ENCODE measurements at regions not wholly inside any gene's neighbourhood (a gene's known extent, or its start where the extent isn't known, plus 50 kb on each side); places are given as distances from the start of the nearest gene placed in this dataset.

DNA sequence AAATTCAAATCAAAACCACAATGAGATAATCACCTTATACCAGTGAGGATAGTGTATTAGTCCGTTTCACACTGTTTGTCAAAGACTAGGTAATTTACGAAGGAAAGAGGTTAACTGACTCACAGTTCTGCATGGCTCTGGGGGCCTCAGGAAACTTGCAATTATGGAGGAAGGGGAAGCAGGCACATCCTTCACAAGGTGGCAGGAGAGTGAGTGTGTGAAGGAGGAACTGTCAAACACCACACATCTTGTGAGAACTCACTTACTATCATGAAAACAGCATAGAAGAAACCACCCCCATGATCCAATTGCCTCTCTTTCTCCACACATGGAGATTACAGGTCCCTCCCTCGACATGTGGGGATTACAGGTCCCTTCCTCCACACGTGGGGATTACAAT is 54.7 kb upstream of the TRPC5 start:
- Histone ChIP-seq H4K20me1 (replicated peaks in 1 of 2; ENCODE audit: control insufficient read depth in 1 of 2, insufficient read depth in 2 of 2, low read length in 2 of 2) (no peaks in the 10 kb centered on the region), H3K4me3 (ENCODE audit: extremely low read depth in 1 of 4, insufficient read depth in 2 of 4, low read depth in 3 of 4, low read length in 4 of 4) (no peak overlapping the region), H3K27me3 (replicated peaks in 1 of 4; ENCODE audit: control insufficient read depth in 3 of 4, extremely low read depth in 1 of 4, insufficient read depth in 3 of 4, low read length in 3 of 4) (no peaks in the 10 kb centered on the region), H2BK15ac (ENCODE audit: low read length) (no peak overlapping the region), H3K4ac (replicated peaks; ENCODE audit: insufficient read length, low read depth, low read length) (no peak overlapping the region), H3K23me2 (ENCODE audit: low read depth, low read length) (no peaks in the 10 kb centered on the region), H4K5ac (ENCODE audit: insufficient read length, low read depth, low read length) (no peak overlapping the region), H4K91ac (replicated peaks; ENCODE audit: insufficient read length, low read length) (no peak overlapping the region), H3K4me2 (ENCODE audit: insufficient read depth in 1 of 2, low read depth in 2 of 2, low read length in 2 of 2) (no peak overlapping the region), H3K79me1 (ENCODE audit: low read depth, low read length) (no peaks in the 10 kb centered on the region), H3K36me3 (ENCODE audit: control insufficient read depth in 2 of 4, insufficient read depth in 4 of 4, low read length in 3 of 4) (no peaks in the 10 kb centered on the region), H3K4me1 (replicated peaks in 1 of 4; ENCODE audit: control insufficient read depth in 3 of 4, insufficient read depth in 4 of 4, low read length in 3 of 4) (no peaks in the 10 kb centered on the region), H2AFZ (ENCODE audit: low read length) (no peak overlapping the region), H3K9ac (replicated peaks in 1 of 4; ENCODE audit: extremely low read depth in 1 of 4, low read depth in 3 of 4, low read length in 3 of 4) (no peak overlapping the region), H4K8ac (ENCODE audit: extremely low read depth, insufficient read depth, low read length) (no peak overlapping the region), H3K56ac (replicated peaks; ENCODE audit: insufficient read length, low read depth, low read length) (no peak overlapping the region), H3K9me3 (ENCODE audit: insufficient read depth in 2 of 2, low read depth in 1 of 2, low read length in 1 of 2) (no peaks in the 10 kb centered on the region), H2BK120ac (replicated peaks; ENCODE audit: low read depth, low read length) (no peak overlapping the region), H2BK12ac (ENCODE audit: low read depth, low read length) (no peak overlapping the region), H3K27ac (ENCODE audit: low read depth, low read length) (no peak overlapping the region), H3K79me2 (ENCODE audit: control insufficient read depth in 1 of 2, insufficient read depth in 2 of 2, low read length in 2 of 2) (no peaks in the 10 kb centered on the region), H3K18ac (ENCODE audit: extremely low read depth, low read length) (no peak overlapping the region), H2AK5ac (ENCODE audit: low read depth, low read length) (no peak overlapping the region), H3K23ac (ENCODE audit: insufficient read length) (no peak overlapping the region), H3K14ac (ENCODE audit: insufficient read length) (no peak overlapping the region), H2BK20ac (ENCODE audit: low read length) (no peak overlapping the region), H2BK5ac (ENCODE audit: low read depth, low read length) (no peak overlapping the region)
- FAIRE-seq (no peak), DNase-seq (ENCODE audit: low read depth in 1 of 2, low spot score in 2 of 2) (no peak)
- ChIA-PET POLR2A (ENCODE audit: partially characterized antibody) (no interaction called here), CTCF (ENCODE audit: partially characterized antibody) (no interaction called here)
- WGBS, 2 experiments (ENCODE audit: extremely low coverage in 1 of 2, insufficient coverage in 1 of 2, insufficient read length in 1 of 2, insufficient replicate concordance in 2 of 2, low coverage in 1 of 2, low lambda C conversion rate in 2 of 2, missing lambda C conversion rate in 1 of 2) = 84% methylated on average over 4 of the region's 4 CpGs; no CpG with 5 or more reads in 1 of the 2 experiments
- TF ChIP-seq, protein P1, sequence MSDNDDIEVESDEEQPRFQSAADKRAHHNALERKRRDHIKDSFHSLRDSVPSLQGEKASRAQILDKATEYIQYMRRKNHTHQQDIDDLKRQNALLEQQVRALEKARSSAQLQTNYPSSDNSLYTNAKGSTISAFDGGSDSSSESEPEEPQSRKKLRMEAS (IDR thresholded peaks at IDR 0.05) = no peak
- TF ChIP-seq KDM4A (IDR thresholded peaks at IDR 0.05; ENCODE audit: low read depth, low read length, severe bottlenecking) = no peak
- no peak for TF ChIP-seq RBBP5 (IDR thresholded peaks at IDR 0.05; ENCODE audit: borderline replicate concordance, low read depth, low read length)
- no peak for TF ChIP-seq JUN (IDR thresholded peaks at IDR 0.05; ENCODE audit: low read depth, low read length)
- TF ChIP-seq, protein P2, sequence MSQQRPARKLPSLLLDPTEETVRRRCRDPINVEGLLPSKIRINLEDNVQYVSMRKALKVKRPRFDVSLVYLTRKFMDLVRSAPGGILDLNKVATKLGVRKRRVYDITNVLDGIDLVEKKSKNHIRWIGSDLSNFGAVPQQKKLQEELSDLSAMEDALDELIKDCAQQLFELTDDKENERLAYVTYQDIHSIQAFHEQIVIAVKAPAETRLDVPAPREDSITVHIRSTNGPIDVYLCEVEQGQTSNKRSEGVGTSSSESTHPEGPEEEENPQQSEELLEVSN (IDR thresholded peaks at IDR 0.05) = no peak
- no peak for TF ChIP-seq SIRT6 (IDR thresholded peaks at IDR 0.05; ENCODE audit: low read length)
- no peak for TF ChIP-seq HDAC6 (IDR thresholded peaks at IDR 0.05; ENCODE audit: low read depth, low read length)
- TF ChIP-seq CTBP2 (IDR thresholded peaks at IDR 0.05; ENCODE audit: borderline replicate concordance, insufficient read depth, insufficient read length, low read length) = no peak
- no peak for TF ChIP-seq TAF1 (IDR thresholded peaks at IDR 0.05; ENCODE audit: low read depth, low read length)
- TF ChIP-seq KDM5A (IDR thresholded peaks at IDR 0.05; ENCODE audit: low read length) = no peak
- no peak for TF ChIP-seq EP300 (IDR thresholded peaks at IDR 0.05; ENCODE audit: borderline replicate concordance in 1 of 2, low read depth in 2 of 2, low read length in 2 of 2)
- no peak for TF ChIP-seq KDM1A (IDR thresholded peaks at IDR 0.05; ENCODE audit: borderline replicate concordance, low read length)
- no peak for TF ChIP-seq TBP (IDR thresholded peaks at IDR 0.05; ENCODE audit: low read depth, low read length)
- TF ChIP-seq TCF12 (IDR thresholded peaks at IDR 0.05; ENCODE audit: low read depth, low read length) = no peak
- no peak for TF ChIP-seq SP1 (IDR thresholded peaks at IDR 0.05; ENCODE audit: low read depth, low read length)
